Uterus (tissue), 2 donors: ENCODE measurements at regions not wholly inside any gene's neighbourhood (a gene's known extent, or its start where the extent isn't known, plus 50 kb on each side); places are given as distances from the start of the nearest gene placed in this dataset.
A peak's percentile ranks its signal among the peaks of the same experiment; 100 is the strongest.

Source experiments
- CTCF ChIP-seq, 4 experiments: fragments of 200-600 bp in 2 of 4; fragments of 450-650 bp in 2 of 4; sonication (generic) in 2 of 4; IDR thresholded peaks; one replicate each; pipeline ENCODE4 v1.5.1; 2016 to 2019; ENCODE audit warnings: antibody characterized with exemption in 4 of 4, mild to moderate bottlenecking in 2 of 4, moderate library complexity in 1 of 4
- POLR2A ChIP-seq, 2 donors: fragments of 450-650 bp; IDR thresholded peaks; one replicate each; pipeline ENCODE4 v1.6.1; 2016; ENCODE audit warnings: antibody characterized with exemption in 2 of 2, mild to moderate bottlenecking in 1 of 2, moderate library complexity in 1 of 2

GRCh38 chr9:94166976-94167346, 82.7 kb downstream of the PTPDC1 start:
- TF ChIP-seq CTCF (IDR thresholded peaks at IDR 0.05) (peak in 2 of 4 experiments; percentile 8 to 9), POLR2A (IDR thresholded peaks at IDR 0.05) (peak in 1 of 2 donors; percentile 9)
